C4-2B (cell line): ENCODE measurements at regions not wholly inside any gene's neighbourhood (a gene's known extent, or its start where the extent isn't known, plus 50 kb on each side); places are given as distances from the start of the nearest gene placed in this dataset.
"Not testable (repeated sequence)": the region's sequence is repeated elsewhere in the genome, so short reads cannot be mapped to it uniquely, and the experiment has no call there.

ENCODE experiments used
- CTCF ChIP-seq: fragments of 450-650 bp; conservative IDR thresholded peaks from 2 replicates; pipeline ENCODE4 v1.5.1; 2017; ENCODE audit warnings: mild to moderate bottlenecking
- ZFX ChIP-seq: fragments of 450-650 bp; IDR thresholded peaks from 2 replicates; pipeline ENCODE4 v1.6.1; 2017

- not testable (repeated sequence) for TF ChIP-seq CTCF, ZFX
Measured at GRCh38 chr4:189653130-189653653, 287.5 kb upstream of the FRG1 start.
